B cell (primary cell): ENCODE measurements at regions not wholly inside any gene's neighbourhood (a gene's known extent, or its start where the extent isn't known, plus 50 kb on each side); places are given as distances from the start of the nearest gene placed in this dataset.

Experiments used
- EZH2 ChIP-seq: IDR thresholded peaks from 2 replicates; pipeline ENCODE4 v1.6.1; 2012; ENCODE audit warnings: borderline replicate concordance, low read depth, mild to moderate bottlenecking, moderate library complexity, low read length; ENCODE audit not compliant: insufficient read depth, poor library complexity, severe bottlenecking
- TF ChIP-seq, protein P1 (sequence below): fragments of 200-600 bp; IDR thresholded peaks from one replicate; pipeline ENCODE4 v1.8.0; 2022; ENCODE audit warnings: antibody characterized with exemption, mild to moderate bottlenecking

DNA sequence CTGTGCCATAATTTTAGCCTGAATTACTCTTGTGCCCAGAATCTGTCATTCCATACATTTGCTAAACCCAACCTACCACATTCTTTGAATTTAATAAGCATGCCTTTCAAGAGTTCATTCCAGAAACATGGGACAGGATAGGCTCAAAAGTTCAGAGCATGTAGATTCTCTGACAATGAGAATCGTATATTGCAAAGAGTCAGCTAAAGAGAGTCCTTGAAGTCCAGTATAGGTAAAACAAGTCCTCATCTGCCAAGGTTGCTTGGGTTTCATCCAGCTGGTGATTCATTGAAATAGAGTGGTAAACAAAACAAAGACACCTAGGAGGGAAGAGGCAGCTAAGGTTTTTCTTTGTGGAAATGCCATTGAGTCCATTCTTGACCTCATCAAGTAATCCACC is 249.3 kb upstream of the DIPK2B start:
- no peak for TF ChIP-seq EZH2
- TF ChIP-seq, protein P1, sequence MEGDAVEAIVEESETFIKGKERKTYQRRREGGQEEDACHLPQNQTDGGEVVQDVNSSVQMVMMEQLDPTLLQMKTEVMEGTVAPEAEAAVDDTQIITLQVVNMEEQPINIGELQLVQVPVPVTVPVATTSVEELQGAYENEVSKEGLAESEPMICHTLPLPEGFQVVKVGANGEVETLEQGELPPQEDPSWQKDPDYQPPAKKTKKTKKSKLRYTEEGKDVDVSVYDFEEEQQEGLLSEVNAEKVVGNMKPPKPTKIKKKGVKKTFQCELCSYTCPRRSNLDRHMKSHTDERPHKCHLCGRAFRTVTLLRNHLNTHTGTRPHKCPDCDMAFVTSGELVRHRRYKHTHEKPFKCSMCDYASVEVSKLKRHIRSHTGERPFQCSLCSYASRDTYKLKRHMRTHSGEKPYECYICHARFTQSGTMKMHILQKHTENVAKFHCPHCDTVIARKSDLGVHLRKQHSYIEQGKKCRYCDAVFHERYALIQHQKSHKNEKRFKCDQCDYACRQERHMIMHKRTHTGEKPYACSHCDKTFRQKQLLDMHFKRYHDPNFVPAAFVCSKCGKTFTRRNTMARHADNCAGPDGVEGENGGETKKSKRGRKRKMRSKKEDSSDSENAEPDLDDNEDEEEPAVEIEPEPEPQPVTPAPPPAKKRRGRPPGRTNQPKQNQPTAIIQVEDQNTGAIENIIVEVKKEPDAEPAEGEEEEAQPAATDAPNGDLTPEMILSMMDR: no peak
